ENCODE measurements at regions not wholly inside any gene's neighbourhood (a gene's known extent, or its start where the extent isn't known, plus 50 kb on each side); places are given as distances from the start of the nearest gene placed in this dataset.

GRCh38 chr20:40966103-40966502 is 62.5 kb upstream of the TOP1 start:
- no peaks in the 10 kb centered on the region for H3K79me2 ChIP-seq (ENCODE audit: insufficient read depth, low read length)
- intact Hi-C loops (cut with micrococcal nuclease; ENCODE audit: unreplicated experiment), result loop anchor here (5.0 kb wide), 1 partner anchor 446 kb away; no protein-coding TSS in a partner anchor
- H4K20me1 ChIP-seq (ENCODE audit: insufficient read depth, low read length), result no peaks in the 10 kb centered on the region
- H3K4me1 ChIP-seq (ENCODE audit: insufficient read depth, low read length), result peaks cover 32% of the 10 kb centered on the region
- no peaks in the 10 kb centered on the region for H3K36me3 ChIP-seq (replicated peaks in 1 of 2; ENCODE audit: control insufficient read depth in 1 of 2, insufficient read depth in 2 of 2, low read length in 2 of 2)
- H2AFZ ChIP-seq (ENCODE audit: low read length), result no peak overlapping the region
- no TSS peak for BruUV-seq (replicated peaks)
- DNase-seq (ENCODE audit: low spot score) (peak; percentile 53), FAIRE-seq (peak; percentile 42), ATAC-seq (peak; percentile 68)
- H3K9me3 ChIP-seq (ENCODE audit: low read length), result no peaks in the 10 kb centered on the region
- WGBS (ENCODE audit: low lambda C conversion rate), result 3% methylated on average over 2 of the region's 2 CpGs
- H3K4me2 ChIP-seq (ENCODE audit: low read depth, low read length), result peak overlapping the region; percentile 29
- in situ Hi-C loops (cut with HindIII; ENCODE audit: extremely low pct_ligation_motif_present, low pct_unique_long_range_greater_than_20kb), result loop anchor here (5.0 kb wide), 1 partner anchor 376 kb away; the partner anchor contains the start of gene LPIN3
- ChIA-PET CTCF (ENCODE audit: low intra/inter-chr PET ratio, low total read pairs) (interaction anchor here (1.0 kb wide), 1 partner anchor 129 kb away, joined by 3 read pairs; no protein-coding TSS in a partner anchor), POLR2A (no interaction called here)
- H3K27ac ChIP-seq (ENCODE audit: extremely low read length, insufficient read depth, low read length), result no peak overlapping the region
- no peak overlapping the region for H3K4me3 ChIP-seq (replicated peaks in 1 of 3; ENCODE audit: insufficient read depth in 1 of 3, low read depth in 2 of 3, low read length in 3 of 3)
- peaks cover 4 to 12% of the 10 kb centered on the region in 2 experiments; a peak in 2 of 5 replicates for H3K27me3 ChIP-seq (ENCODE audit: control insufficient read depth in 1 of 2, insufficient read depth in 2 of 2, low read length in 2 of 2)
- H3K9ac ChIP-seq (ENCODE audit: insufficient read depth, low read depth, low read length), result no peak overlapping the region
- TF ChIP-seq CTCF (CRISPR knock-in tag; IDR thresholded peaks at IDR 0.05), result peak; percentile 49
- peak; percentile 23; the same call in 1 of the 2 replicates for TF ChIP-seq ZNF441 (CRISPR knock-in tag; IDR thresholded peaks at IDR 0.05; ENCODE audit: borderline replicate concordance)
- TF ChIP-seq ZNF737 (CRISPR knock-in tag; IDR thresholded peaks at IDR 0.05; ENCODE audit: borderline replicate concordance), result peak; percentile 28; the same call in 1 of the 2 replicates
- peak; percentile 37 for TF ChIP-seq XRCC5 (optimal IDR thresholded peaks at IDR 0.05; ENCODE audit: low read length)
- no peak for TF ChIP-seq SETDB1 (CRISPR knock-in tag; IDR thresholded peaks at IDR 0.05; ENCODE audit: borderline replicate concordance)
- TF ChIP-seq ZNF331 (CRISPR knock-in tag; IDR thresholded peaks at IDR 0.05), result 0 out of 2 replicates have a peak, but pooled peaks have one; percentile 11
- TF ChIP-seq ZIK1 (CRISPR knock-in tag; IDR thresholded peaks at IDR 0.05; ENCODE audit: borderline replicate concordance, low read depth), result no peak
- 0 out of 2 replicates have a peak, but pooled peaks have one; percentile 5 for TF ChIP-seq ZNF501 (CRISPR knock-in tag; IDR thresholded peaks at IDR 0.05)
- no peak for TF ChIP-seq ZNF878 (CRISPR knock-in tag; IDR thresholded peaks at IDR 0.05)
- TF ChIP-seq SALL1 (CRISPR knock-in tag; IDR thresholded peaks at IDR 0.05), result peak; percentile 39; the same call in 1 of the 2 replicates
- no peak for TF ChIP-seq USF2 (IDR thresholded peaks at IDR 0.05; ENCODE audit: low read depth, low read length)
- TF ChIP-seq USF2 (CRISPR knock-in tag; IDR thresholded peaks at IDR 0.05; ENCODE audit: borderline replicate concordance), result no peak
- peak; percentile 62; the same call in 1 of the 2 replicates for TF ChIP-seq TGIF2 (CRISPR knock-in tag; IDR thresholded peaks at IDR 0.05)
- TF ChIP-seq TFDP1 (CRISPR knock-in tag; IDR thresholded peaks at IDR 0.05; ENCODE audit: borderline replicate concordance), result no peak
- no peak for TF ChIP-seq ZNF468 (CRISPR knock-in tag; IDR thresholded peaks at IDR 0.05)
- peak; percentile 55; the same call in 1 of the 2 replicates for TF ChIP-seq ZNF547 (CRISPR knock-in tag; IDR thresholded peaks at IDR 0.05)
- no peak for TF ChIP-seq ZBTB43 (CRISPR knock-in tag; conservative IDR thresholded peaks at IDR 0.05)
- TF ChIP-seq E2F2 (CRISPR knock-in tag; IDR thresholded peaks at IDR 0.05; ENCODE audit: borderline replicate concordance), result no peak
